Medulla oblongata (tissue), 1 donor: ENCODE measurements at regions not wholly inside any gene's neighbourhood (a gene's known extent, or its start where the extent isn't known, plus 50 kb on each side); places are given as distances from the start of the nearest gene placed in this dataset.
"Not testable (repeated sequence)": the region's sequence is repeated elsewhere in the genome, so short reads cannot be mapped to it uniquely, and the experiment has no call there.

Experiments
- DNase-seq: peaks from one replicate; pipeline ENCODE4 v3.0.0-alpha.2; 2015; ENCODE audit errors: extremely low spot score

DNA sequence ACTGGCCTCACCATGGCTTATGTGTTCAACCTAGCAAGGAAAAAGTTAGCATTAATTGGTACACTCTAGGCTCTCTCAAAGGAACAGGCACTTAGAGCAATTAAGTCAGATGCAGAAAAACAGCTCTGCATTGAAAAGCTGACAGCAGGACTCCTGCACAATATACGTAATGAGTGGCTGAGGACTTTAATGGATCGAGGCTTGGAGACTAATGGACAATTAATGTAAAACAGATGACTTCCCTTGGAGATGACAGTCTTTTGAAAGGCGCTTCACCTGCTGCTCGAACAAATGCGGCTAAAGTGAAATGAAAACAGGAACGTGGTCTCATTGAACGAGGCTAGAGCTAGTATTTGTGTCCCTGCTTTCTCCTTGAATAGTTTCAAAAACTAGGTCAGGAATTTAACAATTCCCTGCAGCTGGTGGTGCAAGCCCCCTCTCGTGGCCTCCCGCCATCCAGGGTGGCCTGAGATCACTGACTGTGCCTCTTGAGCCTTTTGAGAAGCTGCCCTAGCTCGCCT is 137.1 kb downstream of the ELOVL4 start:
- DNase-seq: peak; percentile 24

DNA sequence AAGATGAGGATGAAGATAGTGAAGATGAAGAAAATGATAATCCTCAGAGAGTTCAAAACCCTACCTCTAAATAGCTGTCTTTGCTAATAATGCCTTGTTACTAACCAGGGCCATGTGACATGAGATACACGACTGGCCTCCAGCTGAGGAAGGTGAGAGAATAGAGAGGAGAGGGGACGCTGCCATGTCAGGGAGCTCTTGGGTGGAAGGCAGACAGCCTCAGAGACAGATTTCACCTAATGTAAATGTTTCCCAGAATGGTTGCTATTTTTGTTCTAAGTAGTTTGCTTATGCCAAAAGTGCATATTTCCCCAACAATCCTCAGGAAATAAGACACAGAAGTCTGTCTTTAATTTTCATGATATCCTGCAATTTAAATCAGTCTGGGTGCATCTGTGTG is 138.4 kb downstream of the ELOVL4 start:
- DNase-seq: no peak

DNA sequence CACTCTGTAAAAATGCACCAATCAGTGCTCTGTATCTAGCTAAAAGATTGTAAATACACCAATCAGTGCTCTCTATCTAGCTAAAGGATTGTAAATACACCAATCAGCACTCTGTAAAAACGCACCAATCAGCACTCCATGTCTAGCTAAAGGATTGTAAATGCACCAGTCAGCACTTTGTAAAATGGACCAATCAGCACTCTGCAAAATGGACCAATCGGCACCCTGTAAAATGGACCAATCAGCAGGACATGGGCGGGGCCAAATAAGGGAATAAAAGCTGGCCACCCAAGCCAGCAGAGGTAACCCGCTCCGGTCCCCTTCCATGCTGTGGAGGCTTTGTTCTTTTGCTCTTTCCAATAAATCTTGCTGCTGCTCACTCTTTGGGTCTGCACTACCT is 140.7 kb downstream of the ELOVL4 start:
- not testable (repeated sequence) for DNase-seq

DNA sequence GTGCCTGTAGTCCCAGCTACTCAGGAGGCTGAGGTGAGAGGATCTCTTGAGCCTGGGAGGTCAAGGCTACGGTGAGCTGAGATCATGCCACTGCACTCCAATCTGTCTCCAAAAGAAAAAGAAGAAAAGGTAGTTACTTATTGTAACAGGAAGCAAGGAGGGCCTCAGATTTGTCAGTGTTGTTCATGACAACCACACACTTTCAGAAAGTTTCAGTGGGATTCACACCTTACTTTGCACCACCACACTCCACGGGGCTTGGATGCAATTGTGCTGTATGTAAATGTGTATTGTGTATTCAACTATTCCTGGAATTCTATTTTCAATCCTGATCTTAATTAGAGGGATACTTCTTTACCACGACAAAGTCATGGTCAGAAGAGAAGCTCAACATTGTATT is 142.6 kb downstream of the ELOVL4 start:
- no peak for DNase-seq

DNA sequence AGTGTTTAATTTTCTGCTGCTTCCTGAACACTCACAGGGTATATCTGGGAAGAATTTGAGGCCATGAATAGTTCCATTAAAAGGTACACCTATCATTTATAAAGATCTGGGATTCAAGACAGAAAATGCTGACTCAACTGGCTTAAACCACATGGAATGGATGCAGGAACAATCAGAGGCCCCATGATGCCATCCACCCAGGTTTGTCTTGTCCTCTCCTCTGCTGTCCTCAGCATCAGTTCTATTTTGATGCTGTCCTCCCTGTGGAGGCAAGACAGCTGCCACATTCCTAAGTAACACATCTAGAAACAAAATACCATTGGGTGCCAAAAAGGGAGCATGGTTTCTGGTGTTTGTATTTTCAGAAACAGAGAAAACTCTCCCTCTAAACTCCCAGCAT is 143.4 kb downstream of the ELOVL4 start:
- DNase-seq: no peak

DNA sequence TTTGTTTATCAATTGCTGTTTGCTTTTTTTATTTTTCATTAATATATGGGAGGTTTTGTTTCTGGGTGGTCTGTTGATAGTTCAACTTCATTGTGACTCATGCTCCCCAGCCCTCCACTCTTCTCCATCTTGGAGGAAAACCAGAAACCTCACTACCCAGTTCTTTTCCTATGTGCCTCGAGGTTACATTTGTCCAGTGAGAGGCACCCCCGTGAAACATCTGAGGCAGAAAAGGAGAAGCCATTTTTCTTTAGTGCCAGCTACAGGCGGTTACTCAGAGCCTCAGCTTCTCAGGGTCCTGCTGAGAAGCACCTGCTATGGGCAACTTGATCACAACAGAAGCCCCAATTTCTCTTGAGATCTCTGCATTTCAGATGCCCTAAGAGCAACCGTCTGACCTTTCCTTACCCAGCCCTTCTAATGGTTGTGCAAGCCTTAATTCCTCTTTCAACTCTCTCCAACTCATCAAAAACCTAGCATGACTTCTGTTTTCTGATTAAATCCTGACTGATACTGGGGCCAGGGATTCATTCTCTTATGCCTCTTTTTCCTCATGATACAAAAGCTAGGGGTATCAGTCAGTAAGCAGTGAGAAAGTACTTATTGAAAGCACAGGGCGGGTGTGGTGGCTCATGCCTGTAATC is 144.6 kb downstream of the ELOVL4 start:
- no peak for DNase-seq

DNA sequence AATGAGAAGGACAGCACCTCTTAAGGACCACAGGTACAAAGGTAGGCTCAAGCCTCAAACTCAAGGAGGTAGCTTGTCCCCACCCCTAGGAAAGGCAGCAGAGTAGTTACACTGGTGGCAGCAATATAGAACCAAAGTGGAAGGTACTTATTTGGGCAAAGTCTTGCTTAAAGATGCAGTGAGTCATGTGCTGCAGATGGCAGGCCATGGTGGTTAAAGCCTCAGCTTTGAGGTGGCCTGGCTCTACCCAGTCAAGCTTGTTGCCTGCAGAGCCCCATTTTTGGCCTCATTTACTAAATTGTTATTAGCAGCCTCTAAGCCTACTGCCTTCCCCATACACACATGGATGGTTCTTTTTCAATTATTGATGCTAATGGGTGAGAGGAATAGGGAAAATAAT is 146.0 kb downstream of the ELOVL4 start:
- no peak for DNase-seq

DNA sequence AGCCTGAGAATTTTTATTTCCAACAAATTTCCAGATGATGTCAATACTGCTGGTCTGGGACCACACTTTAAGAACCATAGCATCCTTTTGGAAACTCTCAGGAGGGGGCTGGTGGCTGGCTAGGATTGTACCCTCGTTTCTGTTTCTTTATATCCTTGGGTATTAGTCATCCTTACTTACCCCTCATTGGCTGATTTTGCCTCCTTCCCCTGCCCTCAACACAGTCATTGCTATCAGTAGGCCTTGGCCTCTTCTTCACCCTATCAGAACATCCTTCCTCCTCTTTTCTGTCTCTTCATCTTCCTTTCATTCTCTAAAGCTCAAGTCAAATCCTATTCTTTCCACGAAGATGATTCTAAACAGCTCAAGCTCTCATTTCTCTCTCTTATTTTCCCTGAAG is 148.5 kb downstream of the ELOVL4 start:
- no peak for DNase-seq

DNA sequence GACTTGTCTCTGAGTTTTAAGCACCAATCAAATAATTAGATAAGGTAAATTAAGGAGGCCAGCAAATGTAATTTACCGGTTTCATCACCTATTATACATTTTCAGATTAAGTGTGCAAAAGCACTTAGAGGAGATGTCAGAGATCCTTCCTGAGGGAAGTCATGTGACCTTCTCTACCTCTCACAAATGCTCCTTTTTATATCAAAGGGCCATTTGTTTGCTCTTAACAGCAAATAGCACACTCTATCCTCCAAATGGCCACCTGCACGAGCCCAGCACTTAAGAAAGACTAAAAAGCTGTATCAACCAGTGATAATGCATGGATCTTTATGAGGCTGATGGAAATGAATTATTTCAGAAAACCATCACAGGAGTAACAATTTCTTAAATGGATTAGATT is 149.4 kb downstream of the ELOVL4 start:
- no peak for DNase-seq

DNA sequence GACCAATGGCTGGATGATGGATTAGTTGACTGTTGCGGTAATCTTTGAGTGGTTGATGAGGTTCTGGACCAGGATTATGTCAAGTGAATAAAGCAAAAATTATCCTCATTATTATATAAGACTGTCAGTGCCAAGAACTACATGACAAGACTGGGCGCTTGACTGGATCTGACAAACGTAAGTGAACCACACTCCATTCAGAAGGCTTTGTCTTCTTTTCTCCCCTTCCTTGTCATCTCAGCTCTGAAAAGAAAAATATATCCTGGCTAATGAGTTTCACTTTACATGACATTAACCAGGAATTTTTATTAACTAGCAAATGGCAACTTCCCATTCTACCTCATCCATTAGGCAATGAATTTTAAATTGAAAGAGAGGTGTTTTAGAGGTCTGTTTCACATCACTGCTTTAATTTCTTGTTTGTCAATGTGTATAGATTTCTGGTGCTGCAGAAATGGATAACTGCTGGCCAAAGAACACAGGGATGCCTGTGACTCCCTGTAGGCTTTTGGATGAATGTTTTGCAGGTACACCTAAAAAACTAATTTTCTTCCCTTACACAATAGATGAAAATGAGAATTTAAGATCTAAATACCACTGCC is 150.1 kb downstream of the ELOVL4 start:
- DNase-seq: no peak

DNA sequence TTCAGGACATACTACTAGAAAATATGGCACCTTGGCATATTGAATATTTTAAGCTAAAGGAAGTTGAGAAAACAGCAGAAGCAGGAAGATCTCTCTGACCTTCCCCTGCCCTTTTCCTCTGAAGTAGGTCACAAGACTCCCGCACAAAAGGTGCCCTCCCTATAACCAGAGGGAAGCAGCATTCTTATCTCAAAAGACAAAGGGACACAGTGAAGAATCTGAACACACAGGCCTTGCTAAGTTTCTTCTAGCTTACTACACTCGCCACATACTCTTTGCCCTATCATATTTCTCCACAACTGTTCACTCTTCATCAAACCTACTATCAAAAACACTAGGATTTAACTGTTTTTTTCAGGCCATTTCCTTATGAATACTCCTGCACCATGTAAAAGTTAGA is 151.2 kb downstream of the ELOVL4 start:
- DNase-seq: no peak

DNA sequence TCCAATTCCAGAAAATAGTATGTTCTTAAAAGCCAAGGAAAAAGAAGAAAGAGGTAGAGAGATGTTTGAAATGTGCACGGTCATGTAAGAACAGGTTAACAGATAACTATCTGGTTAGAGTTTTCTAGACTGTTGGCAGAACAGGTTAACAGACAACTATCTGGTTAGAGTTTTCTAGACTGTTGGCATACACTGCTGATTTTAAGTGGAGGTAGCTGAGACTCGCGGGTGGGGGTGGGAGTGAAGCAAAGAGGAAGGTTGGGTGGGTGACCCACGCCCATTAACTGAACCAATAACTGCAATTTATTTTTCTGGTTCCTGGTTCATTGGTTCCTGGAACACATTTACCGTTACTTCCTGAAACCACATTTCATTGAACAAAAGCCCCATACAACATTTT is 157.5 kb downstream of the ELOVL4 start:
- no peak for DNase-seq

DNA sequence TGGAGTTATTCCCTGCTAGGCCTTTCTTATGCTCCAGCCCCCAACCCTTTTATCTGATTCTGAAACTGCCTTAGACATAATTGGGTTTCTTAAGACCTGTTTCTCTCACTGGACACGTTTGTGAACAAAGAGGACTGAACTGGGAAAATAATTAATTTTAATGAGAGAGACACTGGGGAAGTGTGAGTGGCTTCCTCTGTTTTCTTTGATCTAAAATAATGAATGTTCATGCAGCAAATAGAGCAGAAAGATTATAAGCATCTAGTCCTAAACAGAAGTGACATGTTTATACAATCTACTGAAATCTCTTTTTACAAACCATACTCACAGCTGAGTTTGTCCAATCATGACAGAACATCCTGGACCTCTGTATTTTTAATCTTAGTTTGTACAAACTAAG is 157.6 kb downstream of the SH3BGRL2 start:
- no peak for DNase-seq

DNA sequence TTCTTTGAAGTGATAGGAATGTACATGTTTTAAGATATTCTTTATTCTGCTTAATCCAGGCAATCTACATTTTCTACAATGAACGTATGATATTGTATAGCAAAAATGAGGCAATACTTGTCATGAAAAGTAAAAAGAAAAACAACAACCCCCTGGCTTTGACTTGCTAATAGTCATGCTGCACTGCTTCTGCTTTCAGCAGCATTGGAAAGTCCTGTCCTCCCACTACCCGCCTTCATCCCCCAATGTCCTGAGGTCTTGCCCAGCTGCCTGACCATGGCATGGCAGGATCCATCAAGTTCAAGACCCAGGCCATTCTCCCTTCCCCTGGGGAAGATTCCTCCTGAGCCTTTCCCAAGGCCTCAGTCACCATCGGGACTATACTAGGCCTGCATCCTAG is 156.5 kb downstream of the SH3BGRL2 start:
- DNase-seq: no peak

DNA sequence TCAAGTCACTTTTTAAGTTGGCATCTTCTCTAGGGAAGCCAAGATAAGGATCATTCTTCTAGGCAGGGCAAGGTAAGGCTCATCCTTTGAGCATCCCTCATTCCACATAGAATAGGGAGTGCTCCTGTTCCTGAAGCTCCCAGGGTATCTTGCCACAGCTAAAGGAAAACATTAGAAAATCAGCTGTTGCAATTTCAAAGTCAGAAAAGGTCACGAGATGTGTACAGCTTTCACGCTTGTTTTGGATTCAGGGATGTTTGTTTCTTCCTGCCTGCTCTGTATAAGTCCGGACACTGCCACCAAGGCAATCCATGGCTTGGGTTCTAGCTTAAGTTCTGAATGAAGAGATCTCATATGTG is 153.2 kb downstream of the SH3BGRL2 start:
- no peak for DNase-seq

DNA sequence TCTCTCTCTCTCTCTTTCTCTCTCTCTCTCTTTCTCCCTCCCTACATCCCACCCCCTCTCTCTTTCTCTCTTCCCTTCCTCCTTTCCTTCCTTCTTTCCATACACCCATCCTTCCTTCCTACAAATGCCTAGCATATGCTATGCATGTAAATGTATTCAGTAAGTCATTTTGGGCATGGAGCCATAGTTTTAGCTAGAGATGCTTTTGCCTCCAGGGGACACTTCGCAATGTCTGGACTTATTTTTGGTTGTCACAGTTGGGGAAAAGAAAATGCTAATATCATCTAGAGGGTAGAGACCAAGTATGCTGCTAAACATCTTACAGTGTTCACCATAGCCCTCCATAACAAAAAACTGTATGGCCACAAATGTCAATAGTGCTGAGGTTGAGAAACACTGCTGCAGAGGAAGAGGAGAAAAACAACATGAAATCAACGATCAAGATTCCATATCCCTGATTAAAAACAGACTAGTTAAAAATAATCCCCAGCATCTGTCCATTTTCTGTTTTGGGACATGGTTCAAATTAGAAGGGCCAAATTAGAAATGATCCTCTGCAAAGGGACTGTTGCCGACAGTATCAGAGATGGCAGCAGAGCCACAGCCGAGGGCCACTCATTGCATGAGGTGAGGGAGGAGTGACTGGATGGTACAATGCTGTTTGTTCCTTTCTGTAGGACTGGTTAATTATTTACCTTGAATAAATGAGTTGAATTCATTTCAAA is 152.7 kb downstream of the SH3BGRL2 start:
- DNase-seq: no peak

DNA sequence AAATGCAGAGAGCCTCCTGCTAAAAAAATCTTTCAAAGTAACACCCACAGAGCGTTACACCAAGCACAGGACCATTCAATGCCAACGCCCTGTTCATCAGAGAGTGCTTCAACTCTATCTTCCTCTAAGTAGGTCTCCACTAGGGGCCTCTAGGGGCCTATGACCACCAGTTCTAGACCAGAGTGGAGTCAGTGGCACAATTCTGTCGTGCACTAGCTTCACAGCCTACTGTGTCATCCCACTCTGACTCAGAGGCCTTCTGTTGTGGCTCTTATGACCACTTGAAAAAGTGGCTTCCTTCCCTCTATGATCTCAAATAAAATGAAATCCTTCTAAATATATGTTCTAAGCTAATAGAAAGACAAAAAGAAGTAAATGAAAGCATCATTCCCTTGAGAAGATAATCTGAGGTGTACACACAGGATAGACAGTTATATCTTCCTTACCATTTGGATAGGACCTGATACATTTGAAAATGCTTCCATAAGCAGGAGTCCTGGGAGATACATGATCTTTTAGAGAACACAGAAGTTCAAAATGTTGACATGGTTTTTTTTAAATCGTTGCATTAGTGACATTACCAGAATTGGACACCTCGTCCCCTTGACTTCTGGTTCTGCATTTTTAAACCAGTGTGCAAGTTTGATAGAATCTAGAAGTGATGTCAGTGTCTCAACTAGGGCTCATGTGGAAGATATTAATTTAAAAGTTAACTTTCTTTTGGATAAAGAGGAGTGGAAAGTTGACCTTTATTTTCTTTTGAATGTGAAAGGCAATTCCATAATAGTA is 151.9 kb downstream of the SH3BGRL2 start:
- DNase-seq: no peak

DNA sequence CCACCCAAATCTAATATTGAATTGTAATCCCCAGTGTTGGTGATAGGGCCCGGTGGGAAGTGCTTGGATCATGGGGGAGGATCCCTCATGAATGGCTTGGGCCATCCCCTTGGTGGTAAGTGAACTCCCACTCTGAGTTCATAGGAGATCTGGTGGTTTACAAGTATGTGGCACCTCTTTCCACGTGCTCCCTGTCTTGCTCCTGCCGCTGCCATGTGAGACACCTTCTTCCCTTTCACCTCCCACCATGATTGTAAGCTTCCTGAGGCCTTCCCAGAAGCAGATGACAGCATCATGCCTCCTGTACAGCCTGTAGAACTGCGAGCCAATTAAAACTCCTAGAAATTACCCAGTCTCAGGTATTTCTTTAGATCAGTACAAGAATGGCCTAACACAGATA is 150.8 kb downstream of the SH3BGRL2 start:
- DNase-seq: no peak

DNA sequence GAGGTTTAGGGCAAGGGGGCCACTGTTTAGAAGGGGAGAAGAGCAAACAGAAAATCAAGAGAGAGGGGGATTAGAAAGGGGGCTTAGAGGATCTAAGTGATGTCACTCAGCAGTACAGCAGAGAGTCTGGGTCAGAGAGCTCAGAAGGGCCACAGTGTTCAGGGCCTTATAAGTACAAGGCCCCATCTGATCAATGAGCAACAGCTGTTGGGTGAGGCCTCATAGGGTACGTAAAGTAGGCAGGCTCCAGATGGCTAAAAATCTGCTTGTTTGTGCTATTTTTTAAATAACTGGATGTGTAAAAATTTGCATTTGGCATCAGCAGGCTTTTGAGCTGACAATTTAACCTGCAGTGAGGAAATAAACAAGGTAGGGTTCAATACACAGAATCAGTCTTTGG is 149.8 kb downstream of the SH3BGRL2 start:
- DNase-seq: no peak

DNA sequence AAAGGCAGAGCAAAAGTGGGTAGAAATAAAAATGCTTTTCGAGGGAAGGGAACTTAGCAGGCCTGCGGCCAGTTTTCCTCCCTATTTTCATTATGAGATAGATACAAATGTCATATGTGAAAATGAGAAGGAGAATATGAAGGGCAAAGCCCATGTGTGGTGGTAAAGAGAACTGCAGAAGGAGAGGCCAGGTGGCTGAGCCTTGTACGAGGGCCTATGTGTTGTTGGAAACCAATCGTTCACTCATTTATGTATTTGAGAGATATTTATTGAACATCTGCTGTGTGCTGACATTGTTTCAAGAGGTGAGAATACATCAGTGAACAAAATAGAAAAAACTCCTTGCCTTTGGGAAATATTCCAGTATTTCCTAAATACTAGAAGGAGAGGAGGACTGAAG is 147.7 kb downstream of the SH3BGRL2 start:
- no peak for DNase-seq

DNA sequence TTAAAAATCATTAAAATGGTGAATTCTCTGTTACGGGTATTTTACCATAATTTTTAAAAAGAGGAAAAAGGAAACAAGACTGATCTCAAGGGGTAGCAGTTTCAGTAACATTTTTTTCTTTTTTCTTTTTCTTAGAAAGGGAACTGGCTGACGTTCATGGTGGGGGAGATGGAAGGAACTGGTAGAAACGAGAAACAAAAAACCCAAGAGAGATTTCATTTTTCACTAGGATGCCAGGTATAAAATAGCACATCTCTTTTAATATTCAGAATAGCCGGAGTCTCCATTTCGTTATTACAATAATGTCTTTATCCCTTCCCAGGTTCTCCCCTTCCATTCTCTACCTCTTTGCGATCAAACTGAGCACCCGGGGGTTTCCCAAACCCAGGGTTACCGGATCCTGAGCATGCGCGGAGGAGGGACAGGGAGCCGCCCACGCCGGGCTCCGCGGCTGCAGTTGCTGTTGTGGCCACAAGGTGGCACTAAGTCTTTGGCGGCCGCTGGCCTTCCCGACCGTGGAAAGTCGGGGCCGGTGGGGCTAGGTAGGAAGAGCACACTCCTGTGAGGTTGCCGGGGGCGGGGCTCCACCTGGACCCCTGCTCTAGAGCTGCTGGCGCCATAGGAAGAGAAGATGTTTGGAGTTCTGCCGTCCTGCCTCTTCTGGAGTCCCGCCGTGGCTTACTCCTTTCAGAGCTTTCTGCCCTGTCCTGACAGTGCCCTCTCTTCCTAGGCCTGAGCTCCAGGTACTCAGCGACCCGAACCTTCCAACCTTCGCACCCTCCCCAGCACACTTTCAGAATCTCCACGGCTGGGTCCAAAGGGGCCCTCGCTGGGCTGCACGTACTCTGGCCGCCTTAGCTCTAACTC is 146.8 kb downstream of the SH3BGRL2 start:
- peak; percentile 85 for DNase-seq
